GM19023 (cell line): ENCODE measurements at regions not wholly inside any gene's neighbourhood (a gene's known extent, or its start where the extent isn't known, plus 50 kb on each side); places are given as distances from the start of the nearest gene placed in this dataset.
"Not testable (repeated sequence)": the region's sequence is repeated elsewhere in the genome, so short reads cannot be mapped to it uniquely, and the experiment has no call there.

Experiments
- ATAC-seq: cut with Tn5 transposase; IDR thresholded peaks from one replicate; pipeline ENCODE4 v1.9.1; 2021; ENCODE audit warnings: mild to moderate bottlenecking, moderate library complexity; ENCODE audit not compliant: unreplicated experiment

DNA sequence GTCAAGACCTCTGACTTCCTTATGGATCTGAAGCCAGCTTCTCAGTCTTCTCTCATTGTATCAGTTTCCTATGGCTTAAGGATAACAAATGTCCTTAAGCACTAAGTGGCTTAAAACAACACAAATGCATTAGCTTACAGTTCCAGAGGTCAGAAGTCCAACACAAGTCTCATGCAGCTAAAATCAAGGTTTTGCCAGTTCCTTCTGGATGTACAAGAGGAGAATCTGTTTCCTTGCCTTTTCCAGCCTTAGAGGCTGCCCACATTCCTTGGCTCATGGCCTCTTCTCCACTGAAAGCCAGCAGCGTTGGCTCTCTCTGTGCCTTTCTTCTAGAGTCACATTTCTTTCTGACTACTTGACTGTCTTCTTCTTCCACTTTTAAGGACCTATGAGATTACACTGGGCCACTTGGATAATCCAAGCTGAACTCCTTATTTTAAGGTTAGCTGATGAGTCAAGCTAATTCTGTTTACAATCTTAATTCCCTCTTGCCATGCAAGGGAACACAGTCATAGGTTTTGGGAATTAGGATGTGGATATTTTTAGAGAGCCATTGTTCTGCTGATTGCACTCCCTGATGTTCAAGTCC is 179.0 kb downstream of the BCAS1 start:
- no peak for ATAC-seq

DNA sequence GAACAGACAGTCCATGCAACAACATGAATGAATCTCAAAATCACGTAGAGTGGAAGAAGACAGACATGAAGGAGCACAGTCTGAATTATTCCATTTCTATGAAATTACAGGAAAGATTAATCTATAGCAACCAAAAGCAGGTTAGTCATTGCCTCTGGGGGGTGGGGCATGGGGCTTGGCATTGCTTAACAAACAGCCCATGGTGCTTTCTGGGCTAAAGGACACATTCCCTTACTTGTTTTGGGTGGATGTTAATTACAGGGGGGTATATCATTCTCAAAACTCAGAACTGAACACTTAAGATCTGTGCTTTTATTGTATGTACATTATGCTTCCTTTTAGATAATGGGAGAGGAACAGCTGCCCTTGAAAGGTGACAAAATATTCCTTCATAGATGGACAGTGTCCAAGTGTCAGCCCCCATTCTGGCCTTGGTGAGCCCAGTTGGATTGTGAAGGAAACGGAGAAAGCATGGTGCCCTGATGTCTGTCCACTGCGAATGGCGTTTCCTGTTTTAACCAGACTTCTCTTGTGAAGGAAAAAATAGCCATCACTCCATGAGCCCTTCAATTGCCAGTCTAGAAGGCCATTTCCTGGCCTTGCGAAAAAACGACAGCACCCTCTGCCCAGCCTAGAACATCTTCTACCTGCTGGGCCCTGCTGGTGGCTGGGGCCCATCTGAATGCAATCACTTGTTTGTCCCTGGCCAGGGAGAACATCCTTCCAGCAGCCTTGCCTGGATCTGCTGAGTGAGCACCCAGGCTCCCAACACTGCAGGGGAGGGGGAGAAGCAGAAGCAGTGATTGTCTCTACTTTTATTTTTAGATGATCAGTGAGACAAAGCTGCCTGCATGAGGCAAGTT is 179.7 kb downstream of the BCAS1 start:
- no peak for ATAC-seq

DNA sequence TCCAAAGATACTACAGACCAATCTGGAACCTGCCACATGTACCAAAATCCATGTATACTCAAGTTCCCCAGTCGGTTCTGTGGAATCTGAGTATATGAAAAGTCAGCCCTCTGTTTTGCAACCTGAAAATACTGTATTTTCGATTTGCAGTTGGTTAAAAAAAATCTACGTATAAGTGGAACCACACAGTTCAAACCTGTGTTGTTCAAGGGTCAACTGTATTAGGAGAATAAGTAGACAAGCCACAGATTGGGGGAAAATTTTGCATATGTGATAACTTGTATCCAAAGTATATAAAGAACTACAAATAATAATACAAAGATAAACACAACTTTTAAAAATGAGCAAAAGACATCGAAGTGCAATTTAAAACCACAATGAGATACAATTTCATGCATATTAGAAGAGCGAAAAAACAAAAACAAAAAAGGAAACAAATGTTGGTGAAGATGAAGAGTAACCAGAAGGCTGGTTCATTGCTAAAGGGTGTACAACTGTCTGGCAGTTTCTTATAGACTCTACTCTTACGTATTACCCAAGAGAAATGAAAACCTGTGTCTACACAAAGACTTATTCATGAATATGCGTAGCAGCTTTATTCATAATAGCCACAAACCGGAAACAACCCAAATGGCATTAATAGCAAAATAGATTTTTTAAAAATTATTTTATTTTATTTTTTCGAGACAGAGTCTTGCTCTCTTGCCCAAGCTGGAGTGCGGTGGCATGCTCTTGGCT is 180.8 kb downstream of the BCAS1 start:
- ATAC-seq, result no peak

DNA sequence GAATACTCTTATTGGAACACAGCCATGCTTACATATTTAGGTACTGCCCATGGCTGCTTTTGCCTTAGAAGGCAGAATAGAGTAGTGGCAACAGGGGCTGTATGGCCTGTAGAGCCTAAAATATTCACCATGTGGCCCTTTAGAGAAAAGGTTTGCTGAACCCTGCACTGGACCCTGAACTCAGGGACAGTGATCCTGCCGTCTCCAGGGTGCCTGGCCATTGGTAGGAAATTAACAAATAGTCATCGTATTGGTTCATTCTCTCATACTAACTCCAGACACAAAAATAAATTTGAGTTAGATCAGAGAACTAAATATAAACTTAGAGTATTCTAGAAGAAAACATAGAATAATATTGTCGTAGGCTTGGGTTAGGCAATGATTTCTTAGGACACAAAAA is 181.4 kb downstream of the BCAS1 start:
- no peak for ATAC-seq

DNA sequence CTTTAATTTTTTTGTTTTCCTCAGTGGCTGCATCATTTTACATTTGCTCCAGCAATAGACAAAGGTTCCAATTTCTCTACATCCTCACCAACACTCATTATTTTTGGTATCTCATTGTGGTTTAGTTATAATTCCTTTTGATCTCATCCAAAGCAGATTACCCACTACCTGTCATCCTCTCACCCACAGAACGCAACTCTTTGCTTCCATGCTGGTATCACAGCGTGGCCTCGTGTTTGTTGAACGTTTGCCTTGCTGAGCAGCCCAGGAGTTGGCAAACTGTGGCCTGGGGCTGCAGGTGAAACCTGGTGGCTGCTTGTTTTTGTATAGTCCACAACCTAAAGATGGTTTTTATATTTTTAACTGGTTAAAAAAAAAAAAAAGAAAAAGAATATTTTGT is 181.9 kb downstream of the BCAS1 start:
- ATAC-seq, result no peak

DNA sequence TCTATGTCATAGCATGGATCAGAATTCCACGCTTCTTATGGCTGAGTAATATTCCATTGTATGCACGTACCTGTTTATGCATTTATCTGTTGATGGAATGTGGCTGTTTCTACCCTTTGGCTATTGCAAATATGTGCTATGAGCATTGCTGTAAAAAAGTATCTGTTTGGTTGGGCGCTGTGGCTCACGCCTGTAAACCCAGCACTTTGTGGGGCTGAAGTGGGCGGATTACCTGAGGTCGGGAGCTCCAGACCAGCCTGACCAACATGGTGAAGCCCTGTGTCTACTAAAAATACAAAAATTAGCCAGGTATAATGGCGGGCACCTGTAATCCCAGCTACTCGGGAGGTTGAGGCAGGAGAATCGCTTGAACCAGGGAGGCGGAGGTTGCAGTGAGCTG is 182.4 kb downstream of the BCAS1 start:
- no peak for ATAC-seq

DNA sequence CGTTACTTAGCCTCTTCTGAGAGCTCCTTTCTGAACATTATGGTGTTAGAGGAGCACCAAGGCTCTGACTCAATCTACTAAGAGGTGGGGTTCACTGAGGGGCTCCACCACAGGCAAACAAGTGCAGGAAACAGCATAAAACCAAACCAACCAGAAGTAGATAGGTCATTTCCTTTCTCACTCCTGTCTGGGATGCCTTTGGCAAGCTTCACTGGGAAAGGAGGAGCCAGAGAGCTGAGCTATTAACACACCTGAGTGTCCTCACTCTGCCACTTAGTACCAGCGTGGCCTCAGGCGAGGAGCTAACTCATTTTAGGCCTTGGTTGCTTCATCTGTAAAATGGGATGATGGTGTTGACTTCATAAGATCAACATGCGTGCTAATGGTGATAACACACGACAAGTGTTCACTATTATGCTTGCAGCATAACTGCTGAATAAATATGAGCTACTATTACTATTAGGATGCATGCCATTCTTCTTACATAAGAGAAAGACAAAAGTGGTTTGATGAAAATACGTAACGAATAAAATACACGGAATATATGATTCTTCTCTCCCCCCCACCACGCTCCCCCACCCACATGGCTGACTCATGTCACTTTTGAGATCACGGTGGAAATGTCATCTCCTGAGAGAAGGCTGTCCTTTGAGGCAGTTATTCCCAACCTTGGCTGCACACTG is 185.4 kb downstream of the BCAS1 start:
- no peak for ATAC-seq

DNA sequence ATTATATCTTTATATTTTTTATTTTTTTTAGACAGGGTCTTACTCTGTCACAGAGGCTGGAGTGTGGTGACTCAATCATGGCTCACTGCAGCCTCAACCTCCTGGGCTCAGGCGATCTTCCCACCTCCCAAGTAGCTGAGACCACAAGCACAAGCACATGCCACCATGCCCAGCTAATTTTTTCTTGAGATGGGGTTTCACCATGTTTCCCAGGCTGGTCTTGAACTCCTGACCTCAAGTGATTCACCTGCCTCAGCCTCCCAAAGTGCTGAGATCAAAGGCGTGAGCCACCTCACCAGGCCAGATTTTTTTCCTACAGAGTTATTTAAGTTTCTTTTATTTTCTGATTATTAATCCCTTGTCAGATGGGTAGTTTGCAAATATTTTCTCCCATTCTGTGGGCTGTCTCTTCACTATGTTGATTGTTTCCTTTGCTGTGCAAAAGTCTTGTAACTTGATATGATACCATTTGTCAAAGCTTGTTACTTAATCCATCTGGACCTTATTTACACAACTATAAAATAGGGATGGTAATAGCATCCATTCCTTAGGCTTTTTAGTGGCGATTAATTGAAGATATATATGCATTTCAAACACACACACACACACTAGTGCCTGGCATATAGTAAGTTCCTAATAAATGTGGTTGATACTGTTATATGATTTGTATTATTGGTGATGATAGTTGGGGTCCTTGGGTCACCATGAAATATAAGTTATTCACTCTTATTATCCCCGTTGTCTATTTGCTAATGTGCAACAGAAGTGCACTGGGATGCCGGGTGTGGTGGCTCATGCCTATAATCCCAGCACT is 187.1 kb downstream of the BCAS1 start:
- ATAC-seq, result no peak

DNA sequence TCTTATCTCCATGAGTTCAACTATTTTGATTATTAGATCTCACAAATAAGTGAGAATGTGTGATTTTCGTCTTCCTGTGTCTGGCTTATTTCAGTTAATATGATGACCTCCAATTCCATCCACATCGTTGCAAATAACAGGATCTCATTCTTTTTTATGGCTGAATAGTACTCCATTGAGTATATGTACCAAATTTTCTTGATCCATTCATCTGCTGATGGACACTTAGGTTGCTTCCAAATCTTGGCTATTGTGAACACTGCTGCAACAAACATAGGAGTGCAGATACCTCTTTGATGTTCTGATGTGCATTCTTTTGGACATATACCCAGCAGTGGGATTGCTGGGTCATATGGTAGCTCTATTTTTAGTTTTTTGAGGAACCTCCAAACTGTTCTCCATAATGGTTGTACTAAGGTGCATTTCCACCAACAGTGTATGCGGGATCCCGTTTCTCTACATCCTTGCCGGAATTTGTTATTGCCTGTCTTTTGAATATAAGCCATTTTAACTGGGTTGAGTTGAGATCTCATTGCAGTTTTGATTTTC is 187.9 kb downstream of the BCAS1 start:
- ATAC-seq, result not testable (repeated sequence)

DNA sequence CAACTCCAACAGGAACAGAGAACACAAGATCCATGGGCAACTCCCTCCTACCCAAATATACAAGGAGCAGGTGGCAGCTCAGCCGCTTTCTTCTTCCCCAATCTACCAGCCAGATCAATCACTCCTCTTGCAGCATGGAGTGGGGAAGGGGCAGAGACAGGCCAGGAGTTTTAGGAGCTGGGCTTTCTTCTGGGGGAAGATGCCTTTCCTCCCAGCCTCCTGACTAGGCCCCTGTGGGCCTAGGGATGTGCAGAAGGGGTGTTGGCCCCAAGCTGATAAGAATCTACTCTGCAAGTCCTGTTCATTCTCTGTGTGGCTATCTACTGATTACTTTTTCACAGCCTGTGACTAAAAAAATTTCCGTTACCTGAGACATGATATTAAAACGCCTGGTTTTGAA is 189.0 kb downstream of the BCAS1 start:
- no peak for ATAC-seq

DNA sequence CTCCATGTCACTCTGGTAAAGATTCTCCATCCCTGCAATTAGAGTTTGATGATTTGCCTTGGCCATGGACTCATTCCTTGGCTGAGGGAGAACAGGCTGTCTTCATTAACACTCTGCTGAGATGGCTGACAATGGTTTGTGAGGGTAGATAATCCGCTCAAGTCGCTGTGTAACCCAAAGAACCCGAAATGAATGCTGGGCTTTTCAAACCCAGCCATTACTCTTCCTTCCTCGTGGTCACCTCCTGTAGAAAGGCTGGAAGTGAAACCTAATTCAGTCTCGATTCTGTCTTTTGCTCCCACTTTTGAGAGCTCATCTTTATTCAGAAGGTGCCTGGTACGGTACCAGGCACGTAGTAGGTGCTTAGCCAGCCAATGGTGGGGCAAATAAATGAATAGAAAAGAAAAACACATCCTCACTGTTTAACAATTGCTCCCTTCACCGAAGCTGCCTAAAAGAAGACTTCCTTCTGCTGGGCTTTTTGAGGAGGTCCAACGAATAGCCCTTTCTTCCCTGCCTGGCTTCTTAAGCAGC is 190.2 kb downstream of the BCAS1 start:
- no peak for ATAC-seq

DNA sequence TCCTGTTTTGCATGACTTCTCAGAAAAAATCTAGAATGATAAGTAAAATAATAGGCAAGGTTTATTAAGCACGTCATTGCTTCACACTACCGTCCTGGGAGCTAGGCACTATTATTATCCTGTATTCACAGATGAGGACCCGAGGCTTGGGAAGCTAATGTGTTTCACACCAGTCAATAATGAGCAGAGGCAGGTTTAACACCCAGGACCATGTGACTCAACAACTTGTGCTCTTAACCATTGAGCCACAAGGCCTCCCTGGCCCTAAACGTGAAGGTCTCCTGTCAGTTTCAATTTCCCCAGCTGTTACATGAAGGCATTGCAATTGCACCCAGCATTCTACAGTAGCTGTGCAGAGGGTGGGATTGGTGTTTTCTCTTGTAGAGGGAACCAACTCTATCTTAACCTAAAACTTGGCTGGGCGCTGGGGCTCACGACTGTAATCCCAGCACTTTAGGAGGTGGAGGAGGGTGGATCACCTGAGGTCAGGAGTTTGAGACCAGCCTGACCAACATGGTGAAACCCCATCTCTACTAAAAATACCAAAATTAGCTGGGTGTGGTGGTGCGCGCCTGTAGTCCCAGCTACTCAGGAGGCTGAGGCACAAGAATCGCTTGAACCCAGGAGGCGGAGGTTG is 191.2 kb downstream of the BCAS1 start:
- no peak for ATAC-seq

DNA sequence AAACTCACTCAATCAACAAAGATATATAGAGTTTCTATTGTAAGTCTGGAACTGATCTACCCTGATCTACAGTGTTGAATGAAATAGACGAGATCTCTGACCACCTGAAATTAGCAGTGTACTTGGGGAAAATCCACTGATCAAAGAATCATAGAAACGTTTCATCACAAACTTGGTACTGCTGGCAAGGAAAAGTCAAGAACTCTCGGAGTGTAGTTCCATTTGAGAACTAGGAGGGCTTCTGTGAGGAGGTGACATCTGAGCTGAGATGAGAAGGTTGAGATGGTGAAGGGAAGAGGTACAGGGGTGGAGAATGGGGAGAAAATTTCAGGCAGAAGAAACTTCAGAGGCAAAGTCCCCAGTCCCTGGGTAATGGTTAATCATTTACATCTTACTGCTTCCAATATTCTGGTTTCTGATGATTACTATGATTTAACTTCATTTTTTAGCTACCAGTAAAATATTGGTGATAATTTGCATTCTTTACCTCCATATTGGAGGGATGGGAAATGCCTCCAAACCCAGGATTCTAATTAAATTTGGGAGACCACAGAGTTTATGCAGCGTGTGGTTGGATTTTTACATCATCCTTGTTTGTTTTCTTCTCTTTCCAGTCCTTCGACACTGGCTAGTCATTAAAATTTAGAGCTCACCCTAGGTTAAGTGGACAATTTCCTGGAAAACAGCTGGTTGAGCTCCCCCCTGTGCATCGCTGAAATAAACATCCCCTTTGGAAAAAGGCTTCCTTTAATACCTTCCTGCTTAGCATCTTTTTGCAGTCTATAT is 191.9 kb downstream of the BCAS1 start:
- ATAC-seq, result no peak

DNA sequence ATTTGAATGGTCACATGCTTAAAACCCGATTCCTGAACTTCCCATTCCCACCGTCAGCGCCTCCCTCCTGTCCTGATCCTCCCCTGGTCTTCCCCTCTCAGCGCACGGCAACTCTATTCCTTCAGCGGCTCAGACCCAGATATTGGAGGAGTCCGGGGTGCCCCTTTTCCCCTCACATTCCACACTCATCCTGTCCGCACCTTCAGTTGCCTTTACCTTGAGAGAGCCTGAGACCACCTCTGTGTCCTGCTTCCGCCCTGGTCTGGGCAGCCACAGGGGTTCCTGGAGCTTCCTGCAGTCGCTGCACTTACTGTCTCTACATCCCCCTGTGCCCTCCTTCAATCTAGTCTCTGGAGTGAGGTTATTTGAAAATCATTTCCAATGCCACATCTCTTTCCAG is 193.4 kb downstream of the BCAS1 start:
- no peak for ATAC-seq

DNA sequence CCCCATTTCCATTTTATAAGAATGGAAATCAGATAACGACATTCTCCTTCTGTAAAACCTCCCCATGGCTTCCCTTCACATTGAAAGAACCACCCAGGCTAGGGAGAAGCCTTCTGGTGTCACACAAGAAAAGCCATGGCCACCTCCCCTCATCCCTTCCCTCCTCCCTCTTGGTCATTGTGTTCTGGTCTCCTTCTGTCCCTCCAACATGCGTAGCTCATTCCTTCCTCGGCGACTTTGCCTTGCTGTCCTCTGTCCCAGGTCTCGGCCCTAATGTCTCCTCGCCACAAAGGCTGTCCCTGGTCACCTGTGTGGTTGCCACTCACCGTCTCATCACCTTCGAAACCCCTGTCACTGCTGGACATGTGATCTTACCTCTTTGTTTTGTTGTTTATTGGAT is 193.9 kb downstream of the BCAS1 start:
- ATAC-seq, result no peak

DNA sequence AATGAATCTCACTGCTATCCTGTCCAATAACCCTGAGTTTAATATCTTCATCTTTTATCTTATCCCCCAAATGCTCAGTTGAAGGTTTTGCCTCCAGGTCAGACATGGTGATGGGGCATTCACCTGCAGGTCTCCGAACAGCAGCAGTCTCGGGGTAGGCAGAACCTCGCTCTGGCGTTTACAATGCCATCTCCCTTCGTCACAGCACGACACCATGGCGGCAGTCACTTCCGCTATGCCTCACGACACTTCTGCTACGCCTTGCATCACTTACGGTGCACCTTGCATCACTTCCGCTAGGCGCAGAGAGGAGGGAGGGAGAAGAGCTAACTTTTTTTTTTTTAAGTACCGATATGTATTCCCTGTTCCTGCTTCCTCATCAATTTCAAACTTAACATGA is 194.9 kb downstream of the BCAS1 start:
- ATAC-seq, result no peak

DNA sequence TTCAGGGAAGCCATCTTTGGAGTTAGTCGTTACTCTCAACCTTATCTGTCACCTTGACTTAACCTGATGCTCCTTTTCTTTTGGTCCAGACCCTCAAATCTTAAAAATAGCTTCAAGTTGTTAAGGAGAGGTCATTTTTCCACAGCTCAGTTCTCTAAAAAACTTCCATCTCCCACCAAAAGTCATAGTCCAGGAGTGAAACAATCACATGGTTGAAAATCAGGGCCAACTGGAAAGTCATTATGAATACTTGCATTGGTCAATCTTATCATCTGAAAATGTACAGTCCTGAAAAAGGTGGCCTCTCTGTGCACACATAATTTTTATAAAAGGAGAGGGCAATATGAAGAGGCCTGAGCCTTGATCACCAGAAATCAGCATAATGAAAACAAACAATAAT is 195.7 kb downstream of the BCAS1 start:
- no peak for ATAC-seq

DNA sequence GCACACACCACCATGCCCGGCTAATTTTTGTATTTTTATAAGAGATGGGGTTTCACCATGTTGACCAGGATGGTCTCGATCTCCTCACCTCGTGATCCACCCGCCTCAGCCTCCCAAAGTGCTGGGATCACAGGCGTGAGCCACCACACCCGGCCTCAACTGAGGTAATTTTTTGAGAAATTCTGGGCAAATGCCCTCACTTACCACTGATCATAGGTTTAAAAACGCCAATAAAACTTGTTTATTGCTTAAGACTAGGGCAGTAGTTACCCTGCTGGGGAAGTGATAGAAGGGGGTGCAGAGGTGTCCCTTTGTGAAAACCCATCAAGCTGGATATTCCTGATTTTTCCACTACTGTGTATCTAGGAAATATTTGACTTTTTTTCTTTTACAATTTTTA is 196.3 kb downstream of the BCAS1 start:
- ATAC-seq, result no peak

DNA sequence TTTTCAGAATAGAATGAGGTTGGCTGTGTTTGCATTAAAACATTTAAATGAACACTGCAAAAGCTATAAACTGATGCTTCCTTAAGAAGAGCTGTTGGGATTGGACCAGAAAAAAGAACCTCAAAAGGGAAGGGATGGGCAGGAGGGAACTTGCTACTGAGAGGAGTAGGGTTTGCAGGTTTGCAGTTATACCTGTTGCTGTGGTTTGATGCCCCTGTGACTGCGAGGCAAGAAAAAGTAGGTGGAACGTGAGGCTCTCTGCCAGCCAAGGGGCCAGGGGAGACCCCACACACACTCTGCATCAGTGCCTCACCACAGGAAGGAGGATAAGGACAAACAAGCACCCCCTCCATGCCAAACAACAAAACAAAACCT is 197.2 kb downstream of the BCAS1 start:
- no peak for ATAC-seq
